Panc1 (cell line): ENCODE measurements at regions not wholly inside any gene's neighbourhood (a gene's known extent, or its start where the extent isn't known, plus 50 kb on each side); places are given as distances from the start of the nearest gene placed in this dataset.

Experiments
- ATAC-seq: fragments of 200-7000 bp; cut with Tn5 transposase; 2 replicates; pipeline ENCODE4 v1.9.1; 2020; ENCODE audit warnings: mild to moderate bottlenecking, moderate library complexity
- BruUV-seq: library from RNA; stranded (reverse); fragments of 400-500 nt; replicated peaks from 2 replicates; lab custom pipeline; 2021; lab: Mats Ljungman, UMichigan
- CTCF ChIA-PET: fragments of 300-600 bp; sonication (Branson Sonifier 250); formaldehyde crosslinking; loops from one replicate; lab custom pipeline; 2022; ENCODE audit warnings: antibody characterized with exemption; lab: Charles Lee
- POLR2A ChIA-PET: fragments of 300-600 bp; sonication (Branson Sonifier 250); formaldehyde crosslinking; loops from one replicate; lab custom pipeline; 2022; ENCODE audit warnings: antibody characterized with exemption; lab: Charles Lee
- DNase-seq: peaks from one replicate; pipeline ENCODE4 v3.0.0-alpha.2; 2010; ENCODE audit warnings: low read depth, low spot score
- H3K27ac ChIP-seq: 2 replicates; pipeline ENCODE4 v1.5.1; 2011; ENCODE audit warnings: mild to moderate bottlenecking, low read length, inconsistent platforms
- H3K27me3 ChIP-seq: fragments of 200-500 bp; sonication (Bioruptor generic); 2 replicates; pipeline ENCODE4 v1.6.0; 2014; ENCODE audit warnings: low read length, inconsistent platforms; ENCODE audit not compliant: control insufficient read depth, insufficient read depth
- H3K36me3 ChIP-seq: fragments of 200-500 bp; sonication (Bioruptor generic); 2 replicates; pipeline ENCODE4 v1.5.1; 2014; ENCODE audit warnings: inconsistent platforms, mild to moderate bottlenecking, low read length, moderate library complexity; ENCODE audit not compliant: control insufficient read depth, insufficient read depth
- H3K4me1 ChIP-seq: 2 replicates; pipeline ENCODE4 v1.5.1; 2011; ENCODE audit warnings: inconsistent platforms, mild to moderate bottlenecking, low read length, moderate library complexity; ENCODE audit not compliant: control insufficient read depth, insufficient read depth
- H3K4me3 ChIP-seq, 2 experiments: 2 replicates each; pipeline ENCODE4 v1.5.1; 2011 to 2012; ENCODE audit warnings: low read depth in 2 of 2, low read length in 2 of 2, mild to moderate bottlenecking in 2 of 2, inconsistent platforms in 1 of 2, moderate library complexity in 1 of 2
- H3K9me3 ChIP-seq: fragments of 200-500 bp; sonication (Bioruptor generic); 2 replicates; pipeline ENCODE4 v1.5.1; 2014; ENCODE audit warnings: low read depth, mild to moderate bottlenecking, inconsistent platforms, low read length, moderate library complexity; ENCODE audit not compliant: control insufficient read depth, insufficient read depth
- CTCF ChIP-seq: fragments of 450-650 bp; IDR thresholded peaks from 2 replicates; pipeline ENCODE4 v1.5.1; 2017; ENCODE audit warnings: mild to moderate bottlenecking
- POLR2AphosphoS5 ChIP-seq: IDR thresholded peaks from 2 replicates; pipeline ENCODE4 v1.6.1; 2012; ENCODE audit warnings: mild to moderate bottlenecking, low read depth, low read length, moderate library complexity
- REST ChIP-seq, 2 experiments: IDR thresholded peaks; 2 replicates each; pipeline ENCODE4 v1.6.1; 2011 to 2012; ENCODE audit warnings: low read depth in 2 of 2, control low read depth in 1 of 2, low read length in 1 of 2, mild to moderate bottlenecking in 1 of 2, moderate library complexity in 1 of 2; ENCODE audit not compliant: insufficient read depth in 1 of 2
- SIN3A ChIP-seq: IDR thresholded peaks from 2 replicates; pipeline ENCODE4 v1.6.1; 2012; ENCODE audit warnings: low read depth, mild to moderate bottlenecking, low read length, moderate library complexity, borderline replicate concordance; ENCODE audit not compliant: insufficient read depth
- TCF7L2 ChIP-seq: IDR thresholded peaks from 2 replicates; pipeline ENCODE4 v1.6.1; 2011; ENCODE audit warnings: mild to moderate bottlenecking, low read depth, low read length, inconsistent platforms
- in situ Hi-C: cut with HindIII; loops from 2 replicates; pipeline ENCODE4 v1.10.0; 2016; ENCODE audit warnings: low sequenced_read_pairs, low pct_unique_long_range_greater_than_20kb
- intact Hi-C: fragments of 100-400 bp; cut with micrococcal nuclease; formaldehyde crosslinking; loops from one replicate; pipeline ENCODE4 v1.10.0; 2022; ENCODE audit not compliant: unreplicated experiment

DNA sequence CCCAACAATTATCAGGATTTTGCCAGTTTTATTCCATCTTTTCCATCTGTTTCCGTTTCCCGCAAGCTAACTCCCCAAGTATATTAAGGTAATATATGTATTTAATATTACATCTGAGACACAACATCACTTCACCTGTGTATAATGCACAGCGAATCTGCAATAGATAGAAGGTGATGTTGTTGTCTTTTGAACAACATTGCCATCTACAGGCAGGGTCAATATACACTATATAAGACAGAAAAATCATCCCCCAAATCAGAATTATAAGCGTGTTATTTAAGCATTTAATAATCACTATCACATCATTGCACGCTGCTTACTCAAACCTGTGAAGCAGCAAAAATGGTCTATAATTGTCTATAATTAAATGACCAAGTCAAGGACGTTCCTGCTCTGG, 1115.5 kb downstream of the NLGN4X start:
- intact Hi-C loops, result loop anchor here (2.0 kb wide), 1 partner anchor 566 kb away; no protein-coding TSS in a partner anchor

GRCh38 chrX:5100004-5100403, 1128.7 kb downstream of the NLGN4X start:
- H3K4me1 ChIP-seq, result no peaks in the 10 kb centered on the region
- no peaks in the 10 kb centered on the region for H3K27me3 ChIP-seq
- H3K9me3 ChIP-seq, result no peaks in the 10 kb centered on the region
- in situ Hi-C loops (no loop called here), intact Hi-C loops (no loop called here)
- no peak for ATAC-seq
- POLR2A ChIA-PET, result no interaction called here
- no peak for TF ChIP-seq TCF7L2
- no peak for TF ChIP-seq POLR2AphosphoS5
- no peak for TF ChIP-seq SIN3A
- no peak for TF ChIP-seq CTCF
- TF ChIP-seq REST (IDR thresholded peaks at IDR 0.05; ENCODE audit: insufficient read depth in 1 of 2, low read depth in 2 of 2, low read length in 1 of 2), result no peak
- DNase-seq, result no peak
- H3K36me3 ChIP-seq, result no peaks in the 10 kb centered on the region
- H3K4me3 ChIP-seq, result no peak overlapping the region
- BruUV-seq, result no TSS peak
- H3K27ac ChIP-seq, result no peak overlapping the region
- CTCF ChIA-PET, result no interaction called here

More for the DNA sequence above, 1115.5 kb downstream of the NLGN4X start:
- Histone ChIP-seq H3K36me3 (no peaks in the 10 kb centered on the region), H3K27me3 (no peaks in the 10 kb centered on the region), H3K9me3 (no peaks in the 10 kb centered on the region), H3K4me3 (no peak overlapping the region), H3K27ac (no peak overlapping the region), H3K4me1 (no peaks in the 10 kb centered on the region)
- no peak for DNase-seq
- POLR2A ChIA-PET, result no interaction called here
- no peak for ATAC-seq
- TF ChIP-seq REST (IDR thresholded peaks at IDR 0.05; ENCODE audit: insufficient read depth in 1 of 2, low read depth in 2 of 2, low read length in 1 of 2) (no peak), SIN3A (no peak), TCF7L2 (no peak), CTCF (peak; percentile 53; the same call in 1 of the 2 replicates), POLR2AphosphoS5 (no peak)
- no TSS peak for BruUV-seq
- CTCF ChIA-PET, result no interaction called here
- in situ Hi-C loops, result no loop called here
